LNCAP (cell line): ENCODE measurements at regions not wholly inside any gene's neighbourhood (a gene's known extent, or its start where the extent isn't known, plus 50 kb on each side); places are given as distances from the start of the nearest gene placed in this dataset.

ENCODE experiments used
- TF ChIP-seq, protein P1 (sequence below): fragments of 450-650 bp; IDR thresholded peaks from 2 replicates; pipeline ENCODE4 v1.5.1; 2017; ENCODE audit warnings: mild to moderate bottlenecking

- TF ChIP-seq, protein P1, sequence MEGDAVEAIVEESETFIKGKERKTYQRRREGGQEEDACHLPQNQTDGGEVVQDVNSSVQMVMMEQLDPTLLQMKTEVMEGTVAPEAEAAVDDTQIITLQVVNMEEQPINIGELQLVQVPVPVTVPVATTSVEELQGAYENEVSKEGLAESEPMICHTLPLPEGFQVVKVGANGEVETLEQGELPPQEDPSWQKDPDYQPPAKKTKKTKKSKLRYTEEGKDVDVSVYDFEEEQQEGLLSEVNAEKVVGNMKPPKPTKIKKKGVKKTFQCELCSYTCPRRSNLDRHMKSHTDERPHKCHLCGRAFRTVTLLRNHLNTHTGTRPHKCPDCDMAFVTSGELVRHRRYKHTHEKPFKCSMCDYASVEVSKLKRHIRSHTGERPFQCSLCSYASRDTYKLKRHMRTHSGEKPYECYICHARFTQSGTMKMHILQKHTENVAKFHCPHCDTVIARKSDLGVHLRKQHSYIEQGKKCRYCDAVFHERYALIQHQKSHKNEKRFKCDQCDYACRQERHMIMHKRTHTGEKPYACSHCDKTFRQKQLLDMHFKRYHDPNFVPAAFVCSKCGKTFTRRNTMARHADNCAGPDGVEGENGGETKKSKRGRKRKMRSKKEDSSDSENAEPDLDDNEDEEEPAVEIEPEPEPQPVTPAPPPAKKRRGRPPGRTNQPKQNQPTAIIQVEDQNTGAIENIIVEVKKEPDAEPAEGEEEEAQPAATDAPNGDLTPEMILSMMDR: no peak
Observed at GRCh38 chr15:62745621-62746225, 296.8 kb upstream of the TPM1 start.

DNA sequence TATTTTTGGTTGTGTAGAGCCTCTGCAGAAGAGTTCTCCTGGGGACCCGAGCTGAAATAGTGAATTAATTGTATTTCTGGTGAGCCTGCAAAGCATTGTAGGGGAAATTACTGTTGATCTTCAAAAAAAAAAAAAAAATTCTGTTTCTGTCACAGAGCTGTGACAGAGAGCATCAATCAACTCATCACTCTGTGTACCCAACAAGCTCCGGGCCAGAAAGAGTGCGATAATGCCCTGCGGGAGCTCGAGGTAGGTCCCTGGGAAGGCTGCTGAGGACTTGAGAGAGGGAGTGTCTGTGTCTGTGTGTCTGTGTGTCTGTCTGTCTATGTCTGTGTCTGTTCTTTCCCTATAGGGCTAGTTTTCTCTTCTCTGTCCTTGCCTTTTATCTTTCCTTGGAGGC is 294.4 kb upstream of the TPM1 start:
- TF ChIP-seq, protein P1: no peak

DNA sequence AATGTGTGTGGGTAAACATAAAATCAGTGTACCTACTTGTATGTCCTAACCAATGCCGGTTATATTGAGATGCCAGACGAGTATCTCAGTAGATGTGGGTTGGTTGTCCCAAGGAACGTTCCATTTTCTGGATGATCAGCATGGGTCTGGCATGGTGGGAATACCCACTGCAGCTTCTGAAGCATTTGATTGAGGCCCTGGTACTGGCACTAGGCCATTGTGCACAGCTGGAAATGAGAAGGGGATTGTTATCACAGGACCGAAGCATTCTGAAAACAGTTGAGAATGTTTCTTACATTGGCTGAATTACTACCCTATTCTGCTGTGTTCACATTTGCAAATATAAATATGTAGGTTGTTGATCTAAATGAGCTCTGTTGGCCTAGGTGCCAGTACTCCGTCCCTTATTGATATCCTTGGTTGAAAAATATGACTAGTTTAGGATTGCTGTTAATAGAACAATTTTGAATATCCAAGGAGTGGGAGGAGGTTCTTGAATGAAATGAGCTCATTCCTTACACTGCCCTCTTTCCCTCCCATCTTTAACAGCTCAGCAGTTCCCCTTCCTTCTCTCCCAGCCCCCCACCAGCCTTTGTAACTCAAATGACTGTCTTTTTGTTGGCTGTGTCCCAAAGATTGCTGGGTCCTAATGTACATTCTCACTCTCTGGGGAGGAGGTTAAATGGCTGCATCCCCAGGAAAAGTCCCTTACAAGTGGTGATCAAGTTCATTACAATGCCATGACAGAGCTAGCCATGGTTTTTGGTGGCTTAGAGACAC is 293.3 kb upstream of the TPM1 start:
- TF ChIP-seq, protein P1: no peak

GRCh38 chr15:62750471-62750870 is 292.1 kb upstream of the TPM1 start:
- TF ChIP-seq, protein P1: no peak

DNA sequence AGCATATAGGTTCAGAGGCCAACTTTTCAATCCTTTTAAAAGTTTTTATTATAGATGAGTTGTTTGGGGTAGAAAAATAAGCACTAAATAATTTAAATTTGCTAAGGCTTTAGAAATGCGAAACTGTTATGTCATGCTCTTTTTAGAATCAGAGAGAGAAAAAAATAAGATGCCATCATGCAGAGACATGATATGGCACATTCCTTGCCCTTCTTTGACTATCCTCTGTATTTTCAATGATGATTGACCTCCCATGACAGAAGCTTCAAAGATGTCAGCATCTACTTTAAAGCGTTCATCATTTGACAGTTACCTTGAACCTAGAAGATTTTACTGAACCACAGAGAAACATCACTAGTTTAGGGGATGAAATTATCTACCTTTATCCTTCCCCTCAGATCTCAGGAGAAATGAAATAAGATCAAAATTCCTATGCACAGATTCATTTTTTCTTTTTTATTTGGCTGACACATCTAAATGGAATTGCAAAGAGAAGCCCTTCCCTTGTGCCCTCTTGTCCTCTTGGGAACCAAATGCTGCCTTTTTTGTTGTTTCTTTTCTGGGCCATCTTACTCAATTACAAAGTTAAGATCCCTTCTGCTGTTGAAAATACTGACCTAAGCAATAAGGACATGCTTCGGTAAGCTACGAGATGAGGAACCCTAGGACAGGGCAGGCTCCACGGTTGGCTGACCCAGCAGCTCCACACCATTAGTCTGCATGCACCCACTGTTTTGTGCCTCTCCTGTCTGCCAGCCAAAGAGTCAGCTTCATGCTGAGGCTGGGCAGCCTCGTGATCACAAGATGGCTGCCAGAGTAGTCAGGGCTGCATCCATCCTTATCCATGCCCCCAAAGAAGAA is 289.7 kb upstream of the TPM1 start:
- TF ChIP-seq, protein P1: no peak

DNA sequence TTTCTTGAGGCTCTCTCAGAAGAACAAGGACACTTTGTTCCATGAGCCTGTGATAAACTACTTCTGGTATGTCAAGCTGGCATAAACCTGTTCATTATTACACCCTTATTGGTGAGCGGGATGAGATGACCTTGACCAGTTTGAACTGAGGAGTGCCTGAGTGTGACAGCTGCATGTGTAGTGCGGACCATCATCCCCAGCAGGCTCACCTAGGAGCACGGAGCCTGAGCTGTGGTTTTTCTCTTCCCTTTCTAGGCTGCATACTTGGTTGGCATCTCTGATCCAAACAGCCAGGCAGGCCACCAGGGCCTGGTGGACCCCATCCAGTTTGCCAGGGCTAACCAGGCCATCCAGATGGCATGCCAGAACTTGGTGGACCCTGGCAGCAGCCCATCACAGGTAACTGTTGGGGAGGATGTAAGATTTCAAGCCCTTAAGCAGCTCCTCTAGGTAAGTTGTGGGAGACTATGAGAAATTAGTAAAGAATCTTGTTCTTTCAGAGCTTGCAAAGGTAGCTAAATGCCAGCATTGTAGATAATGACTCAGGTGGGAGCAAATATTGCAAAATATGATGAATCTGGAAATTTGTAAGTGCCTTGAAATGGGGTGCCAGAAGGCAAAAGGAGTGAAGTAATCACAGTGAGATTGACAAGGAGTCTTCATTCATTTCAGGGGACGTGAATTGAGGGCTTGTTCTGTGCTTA is 288.9 kb upstream of the TPM1 start:
- TF ChIP-seq, protein P1: no peak
